Activated CD4-positive, alpha-beta T cell treated with anti-CD3 and anti-CD28 coated beads, Interleukin-2, Interleukin-6, amounts not matched to agents 100 ng/mL and 50 ng/mL, durations not matched to agents 16 hours and 8 hours (primary cell): ENCODE measurements at regions not wholly inside any gene's neighbourhood (a gene's known extent, or its start where the extent isn't known, plus 50 kb on each side); places are given as distances from the start of the nearest gene placed in this dataset.
A peak's percentile ranks its signal among the peaks of the same experiment; 100 is the strongest.

ENCODE experiments used
- DNase-seq: peaks from one replicate; pipeline ENCODE4 v3.0.0-alpha.2; 2020

DNA sequence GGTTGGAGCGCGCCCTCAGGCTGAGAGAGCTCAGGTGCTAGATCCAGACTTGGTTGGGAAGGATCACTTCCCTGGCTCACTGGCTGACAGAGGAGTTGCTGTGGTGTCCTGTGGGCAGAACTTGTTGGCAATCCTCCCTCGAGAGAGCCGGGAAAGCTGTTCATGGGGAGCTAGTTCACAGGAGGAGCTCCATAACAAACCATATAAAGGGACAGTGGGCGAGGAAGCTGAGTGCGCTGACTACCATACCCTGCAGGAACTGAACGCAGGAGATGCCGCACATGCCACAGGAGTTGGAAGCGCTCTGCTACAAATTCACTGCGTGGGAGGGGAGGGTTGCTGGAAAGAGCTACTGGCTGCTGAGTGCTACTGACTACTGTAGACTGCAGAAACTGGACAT, 243.2 kb downstream of the OGFRL1 start:
- no peak for DNase-seq

- DNase-seq: peak; percentile 10
Observed at GRCh38 chr6:71533939-71534379, 245.3 kb downstream of the OGFRL1 start.

GRCh38 chr6:71534921-71535320, 246.3 kb downstream of the OGFRL1 start:
- no peak for DNase-seq

DNA sequence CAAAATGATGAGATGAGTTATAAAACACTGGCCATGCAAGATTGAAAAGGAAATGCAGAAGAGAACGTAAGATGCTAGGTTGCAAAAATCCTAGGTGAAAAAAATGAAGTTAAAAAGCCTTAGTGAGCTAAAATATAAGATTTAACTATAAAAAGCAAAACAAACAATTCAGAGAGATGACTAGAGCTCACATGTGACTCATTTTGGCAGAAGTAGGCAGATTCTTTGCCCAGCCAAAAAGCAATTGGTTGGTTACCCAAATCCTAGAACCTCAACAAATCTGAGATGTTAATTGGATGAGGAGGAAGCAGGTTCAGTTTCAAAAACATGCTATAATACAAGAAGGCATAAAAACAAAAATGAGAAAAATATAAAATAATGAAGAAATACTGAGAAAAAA, 249.1 kb downstream of the OGFRL1 start:
- DNase-seq: no peak

GRCh38 chr6:71544028-71544427, 255.4 kb downstream of the OGFRL1 start:
- no peak for DNase-seq

- no peak for DNase-seq
Observed at GRCh38 chr6:71544906-71545305, 256.3 kb downstream of the OGFRL1 start.

DNA sequence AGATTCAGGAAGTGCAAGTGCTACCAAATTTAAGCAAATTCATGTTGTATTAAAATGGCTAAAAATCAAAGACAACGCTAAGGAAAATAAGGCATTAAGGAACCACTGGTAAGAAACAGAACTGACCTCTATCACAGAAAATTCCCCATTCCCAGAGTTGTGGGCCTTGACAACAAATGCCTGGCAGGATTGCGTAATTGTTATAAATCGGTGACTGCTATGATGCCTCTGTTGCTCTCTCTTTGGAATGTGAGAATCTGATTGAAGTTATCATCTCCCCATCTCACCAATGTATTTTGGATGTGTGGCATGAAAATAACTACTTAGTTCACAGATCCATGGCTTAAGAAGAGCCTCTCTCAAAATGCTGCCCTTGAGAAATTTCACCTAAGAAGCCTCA, 257.3 kb downstream of the OGFRL1 start:
- no peak for DNase-seq

- no peak for DNase-seq
Observed at GRCh38 chr6:71551798-71552197, 263.2 kb downstream of the OGFRL1 start.

DNA sequence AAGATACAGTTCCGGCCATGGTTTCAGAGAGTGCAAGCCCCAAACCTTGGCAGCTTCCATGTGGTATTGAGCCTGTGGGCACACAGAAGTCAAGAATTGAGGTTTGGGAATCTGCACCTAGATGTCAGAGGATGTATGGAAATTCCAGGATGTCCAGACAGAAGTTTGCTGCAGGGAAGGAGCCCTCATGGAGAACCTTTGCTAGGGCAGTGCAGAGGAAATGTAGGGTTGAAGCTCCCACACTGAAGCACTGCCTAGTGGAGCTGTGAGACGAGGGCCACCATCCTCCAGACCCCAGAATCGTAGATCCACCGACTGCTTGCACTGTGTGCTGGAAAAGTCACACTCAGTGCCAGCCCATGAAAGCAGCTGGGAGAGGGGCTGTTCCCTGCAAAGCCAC, 267.5 kb downstream of the OGFRL1 start:
- no peak for DNase-seq

- DNase-seq: no peak
Observed at GRCh38 chr6:71558974-71559373, 270.4 kb downstream of the OGFRL1 start.

DNA sequence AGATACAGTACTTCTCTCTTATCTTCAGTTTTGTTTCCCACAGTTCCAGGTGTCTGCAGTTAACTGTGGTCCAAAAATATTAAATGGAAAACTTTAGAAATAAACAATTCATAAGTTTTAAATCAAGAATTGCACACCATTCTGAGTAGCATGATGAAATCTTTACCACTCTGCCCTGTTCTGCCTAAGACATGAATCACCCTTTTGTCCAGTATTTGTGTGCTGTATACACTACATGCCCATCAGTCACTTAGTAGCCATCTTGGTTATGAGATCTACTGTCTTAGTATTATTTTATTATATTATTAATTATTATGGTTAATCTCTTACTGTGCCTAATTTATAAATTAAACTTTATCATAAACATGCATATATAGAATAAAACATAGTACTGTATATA, 279.0 kb downstream of the OGFRL1 start:
- no peak for DNase-seq

DNA sequence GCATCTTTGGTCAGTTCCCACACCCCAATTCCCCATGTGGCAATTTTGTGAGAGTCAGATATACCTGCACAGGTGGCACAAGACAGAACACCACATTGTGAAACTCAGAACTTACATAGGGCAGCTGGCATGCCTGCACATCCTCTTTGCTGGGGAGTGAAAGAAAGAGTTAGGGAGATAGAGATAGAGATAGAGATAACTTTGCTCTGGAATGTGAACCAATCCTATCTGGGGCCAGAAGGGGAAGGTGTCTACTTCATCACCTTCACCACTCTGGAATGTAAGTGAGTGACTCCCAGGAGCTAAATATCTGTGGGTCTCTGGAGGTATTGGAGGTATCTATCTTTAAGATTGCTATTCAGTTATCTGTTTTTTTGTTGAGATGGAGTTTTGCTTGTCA, 289.2 kb downstream of the OGFRL1 start:
- no peak for DNase-seq

DNA sequence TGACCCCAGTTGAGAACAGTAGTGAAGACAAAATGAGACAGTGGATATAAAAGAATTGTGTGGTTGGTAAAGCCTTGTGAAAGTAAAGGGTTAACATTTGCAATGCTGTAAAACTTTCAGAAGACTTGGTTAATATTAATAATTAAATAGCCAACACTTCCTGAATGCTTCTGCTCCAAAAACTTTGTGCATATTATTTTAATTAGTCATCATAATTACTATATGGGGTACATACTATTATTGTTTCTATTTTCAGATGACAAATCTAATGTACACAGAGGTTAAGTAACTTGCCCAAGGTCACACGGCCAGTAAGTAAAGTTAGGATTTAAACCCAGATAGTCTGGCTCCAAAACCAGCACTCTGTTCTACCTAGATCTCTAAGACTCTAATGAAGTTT, 291.3 kb downstream of the OGFRL1 start:
- no peak for DNase-seq

DNA sequence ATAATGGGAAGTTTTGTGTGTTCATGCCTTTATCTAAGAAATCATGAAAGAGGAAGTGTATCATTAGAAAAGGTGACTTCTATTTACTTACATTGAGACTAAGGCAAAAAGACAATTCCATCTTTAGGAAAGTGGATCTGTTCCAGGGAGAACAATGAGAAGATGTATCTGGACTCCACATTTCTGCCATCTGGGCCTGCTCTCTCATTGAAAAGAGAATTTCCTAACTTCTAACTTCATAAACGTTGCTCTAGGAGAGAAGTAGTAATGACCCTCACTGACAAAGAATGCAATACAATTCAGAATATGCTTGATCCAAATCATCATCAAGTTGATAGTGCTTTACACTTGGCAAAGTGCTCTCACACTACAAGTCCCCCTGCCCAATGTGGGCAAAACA, 294.2 kb downstream of the OGFRL1 start:
- DNase-seq: no peak

DNA sequence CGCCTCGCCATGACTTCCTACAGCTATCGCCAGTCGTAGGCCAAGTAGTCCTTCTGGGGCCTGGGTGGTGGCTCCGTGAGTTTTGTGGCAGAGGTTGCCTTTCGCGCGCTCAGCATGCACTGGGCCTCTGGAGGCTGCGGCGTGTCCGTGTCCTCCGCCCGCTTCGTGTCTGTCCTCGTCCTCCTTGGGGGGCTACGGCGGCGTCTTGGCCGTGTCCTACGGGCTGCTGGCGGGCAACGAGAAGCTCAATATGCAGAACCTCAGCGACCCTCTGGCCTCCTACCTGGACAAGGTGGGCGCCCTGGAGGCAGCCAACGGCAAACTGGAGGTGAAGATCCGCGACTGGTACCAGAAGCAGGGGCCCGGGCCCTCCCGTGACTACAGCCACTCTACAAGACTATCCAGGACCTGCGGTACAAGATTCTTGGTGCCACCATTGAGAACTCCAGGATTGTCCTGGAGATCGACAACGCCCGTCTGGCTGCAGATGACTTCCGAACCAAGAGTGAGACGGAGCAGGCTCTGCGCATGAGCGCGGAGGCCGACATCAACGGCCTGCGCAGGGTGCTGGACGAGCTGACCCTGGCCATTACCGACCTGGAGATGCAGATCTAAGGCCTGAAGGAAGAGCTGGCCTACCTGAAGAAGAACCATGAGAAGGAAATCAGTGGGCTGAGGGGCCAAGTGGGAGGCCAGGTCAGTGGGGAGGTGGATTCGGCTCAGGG, 296.3 kb downstream of the OGFRL1 start:
- DNase-seq: no peak

- DNase-seq: no peak
Observed at GRCh38 chr6:71585472-71585871, 296.9 kb downstream of the OGFRL1 start.

- DNase-seq: no peak
Observed at GRCh38 chr6:71588490-71588889, 297.9 kb upstream of the RIMS1 start.

DNA sequence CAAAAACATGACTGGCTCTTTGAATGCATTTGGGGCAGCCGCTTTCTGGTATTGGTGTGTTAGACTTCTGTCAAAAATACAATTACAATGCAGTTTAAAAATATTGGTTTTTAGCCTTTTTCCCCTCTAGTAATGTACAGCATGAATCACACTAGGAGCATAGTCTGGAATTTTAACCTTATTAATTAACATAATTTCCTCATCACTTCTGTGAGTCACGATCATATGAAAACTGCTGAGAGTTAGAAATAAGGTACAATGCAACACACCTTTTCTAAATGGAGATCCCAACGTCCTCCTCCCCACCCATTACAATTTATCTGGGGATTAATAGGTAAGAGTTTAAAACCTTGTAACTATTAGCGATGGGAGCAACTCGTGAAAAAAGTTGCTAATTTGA, 297.1 kb upstream of the RIMS1 start:
- no peak for DNase-seq

- no peak for DNase-seq
Observed at GRCh38 chr6:71592643-71593042, 293.7 kb upstream of the RIMS1 start.

GRCh38 chr6:71599359-71599758, 287.0 kb upstream of the RIMS1 start:
- no peak for DNase-seq

- no peak for DNase-seq
Observed at GRCh38 chr6:71602385-71603007, 283.9 kb upstream of the RIMS1 start.

- no peak for DNase-seq
Observed at GRCh38 chr6:71603021-71603420, 283.3 kb upstream of the RIMS1 start.

GRCh38 chr6:71608646-71609045, 277.7 kb upstream of the RIMS1 start:
- DNase-seq: no peak

GRCh38 chr6:71619836-71620235, 266.5 kb upstream of the RIMS1 start:
- DNase-seq: no peak
